GM10266 (cell line): ENCODE measurements at regions not wholly inside any gene's neighbourhood (a gene's known extent, or its start where the extent isn't known, plus 50 kb on each side); places are given as distances from the start of the nearest gene placed in this dataset.

Source experiments
- DNase-seq: peaks from one replicate; pipeline ENCODE4 v3.0.0; 2012; ENCODE audit errors: extremely low spot score
- CTCF ChIP-seq: IDR thresholded peaks from 2 replicates; pipeline ENCODE4 v1.5.1; 2012; ENCODE audit warnings: mild to moderate bottlenecking, low read depth; ENCODE audit not compliant: control insufficient read depth, insufficient read depth; ENCODE audit errors: missing control alignments

DNA sequence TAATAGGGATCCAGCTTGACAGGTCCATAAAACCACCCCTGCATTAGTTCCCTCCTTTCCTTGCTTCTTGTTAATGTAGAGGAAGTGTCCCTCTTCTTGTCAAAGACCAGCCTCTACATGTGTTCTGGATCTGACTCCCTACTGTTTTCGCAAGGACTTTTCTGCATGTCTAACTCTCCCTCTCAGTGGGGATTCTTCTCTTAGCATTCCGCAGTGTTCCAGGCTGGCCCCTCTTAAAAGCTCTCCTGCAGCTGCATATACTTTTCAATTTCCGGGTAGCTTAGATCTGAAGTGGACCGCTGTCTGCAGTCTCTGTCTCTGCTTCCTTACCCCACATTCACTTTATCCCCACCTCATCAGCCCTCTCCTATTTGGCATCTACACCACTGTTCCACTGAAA is 96.1 kb upstream of the MAN1A1 start:
- TF ChIP-seq CTCF, result no peak
- no peak for DNase-seq

DNA sequence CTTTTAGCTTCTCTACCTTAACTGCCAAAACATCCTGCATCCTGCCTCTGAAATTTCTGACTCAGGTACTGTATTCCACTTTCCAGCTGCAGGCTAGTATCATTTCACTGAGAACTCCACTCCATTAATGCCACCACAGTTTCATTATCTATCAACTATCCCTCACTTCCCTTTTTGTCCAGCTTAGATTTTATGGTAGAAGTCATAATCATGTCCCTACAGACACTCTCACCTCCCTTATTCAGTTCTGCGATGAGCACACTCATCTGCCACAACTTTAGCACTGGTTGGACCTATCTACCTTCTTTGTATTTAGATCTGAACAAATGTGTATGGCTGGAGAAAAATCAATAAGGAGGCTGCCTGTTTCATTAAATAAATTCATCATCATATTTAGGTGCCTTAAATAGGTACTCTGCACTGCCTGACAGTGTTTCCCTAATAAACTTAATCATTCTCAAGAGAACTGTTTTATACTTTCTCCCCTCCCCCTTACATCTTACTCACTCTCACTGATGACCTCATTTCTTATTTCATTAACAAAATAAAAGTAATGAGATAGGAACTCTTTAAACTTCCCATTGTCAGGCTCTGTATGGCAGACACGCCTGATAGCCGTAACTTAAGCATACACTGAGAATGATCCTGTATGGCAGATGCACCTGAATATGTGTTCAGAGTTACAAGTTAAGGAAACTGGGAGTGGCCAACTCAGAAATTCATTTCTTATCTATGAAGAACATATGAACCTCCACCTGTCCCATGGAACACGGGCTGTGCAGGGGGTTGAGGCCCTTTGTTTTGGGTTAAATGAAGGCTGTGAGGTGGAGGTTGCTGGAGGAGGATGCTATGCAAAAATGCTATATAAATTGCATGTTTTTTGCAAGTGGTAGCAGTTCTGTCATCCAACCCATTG is 95.3 kb upstream of the MAN1A1 start:
- TF ChIP-seq CTCF, result no peak
- peak; percentile 49 for DNase-seq

- TF ChIP-seq CTCF, result no peak
- no peak for DNase-seq
Measured at GRCh38 chr6:119443993-119444641, 94.6 kb upstream of the MAN1A1 start.

DNA sequence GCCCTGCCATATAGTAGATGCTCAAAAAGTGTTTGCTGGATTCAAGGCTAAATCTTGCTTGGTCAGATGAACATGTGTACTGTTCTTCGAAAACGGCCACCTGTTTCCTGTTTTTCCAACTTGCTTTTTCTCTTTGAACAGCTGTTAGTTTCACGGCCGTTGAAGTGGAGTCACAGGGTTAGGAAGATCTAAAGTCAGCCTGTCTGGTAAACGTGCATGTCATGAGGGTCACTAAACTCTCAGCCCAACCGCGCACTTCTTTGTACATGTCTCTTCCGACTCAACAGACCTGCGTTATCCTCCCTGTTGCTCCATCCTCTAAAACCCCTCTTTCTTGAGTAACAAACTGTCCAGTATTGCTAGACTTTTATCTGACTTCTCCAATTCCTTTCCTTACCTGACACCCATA is 93.2 kb upstream of the MAN1A1 start:
- no peak for TF ChIP-seq CTCF
- DNase-seq, result no peak

DNA sequence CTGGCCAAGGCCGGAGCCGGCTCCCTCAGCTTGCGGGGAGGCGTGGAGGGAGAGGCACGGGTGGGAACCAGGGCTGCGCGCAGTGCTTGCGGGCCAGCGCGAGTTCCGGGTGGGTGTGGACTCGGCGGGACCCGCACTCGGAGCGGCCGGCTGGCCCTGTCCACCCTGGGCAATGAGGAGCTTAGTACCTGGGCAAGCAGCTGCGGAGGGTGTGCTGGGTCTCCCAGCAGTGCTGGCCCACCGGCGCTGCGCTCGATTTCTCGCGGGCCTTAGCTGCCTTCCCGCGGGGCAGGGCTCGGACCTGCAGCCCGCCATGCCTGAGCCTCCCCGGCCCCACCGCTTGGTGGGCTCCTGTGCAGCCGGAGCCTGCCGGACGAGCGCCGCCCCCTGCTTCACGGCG is 91.4 kb upstream of the MAN1A1 start:
- no peak for DNase-seq
- no peak for TF ChIP-seq CTCF

DNA sequence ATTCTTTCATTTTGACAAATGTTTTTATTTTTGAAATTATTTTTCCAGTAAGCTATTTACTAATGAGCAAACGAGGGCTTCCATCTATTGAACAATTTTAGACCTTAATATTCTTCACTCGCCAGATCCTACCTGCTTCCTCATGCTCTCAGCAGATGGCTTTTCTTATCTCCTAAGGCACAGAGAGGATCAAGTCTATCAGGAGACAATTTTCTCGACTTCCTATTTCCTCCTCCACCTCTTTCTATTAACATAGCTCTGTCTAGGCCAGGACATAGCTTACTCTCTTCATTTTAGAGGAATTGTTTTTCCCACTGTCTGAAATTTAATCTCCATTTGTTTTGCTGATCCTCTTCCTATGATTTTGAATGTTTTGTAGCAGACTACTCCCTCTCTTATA is 87.0 kb upstream of the MAN1A1 start:
- DNase-seq, result no peak
- TF ChIP-seq CTCF, result no peak

GRCh38 chr6:119431799-119432198 is 82.2 kb upstream of the MAN1A1 start:
- no peak for TF ChIP-seq CTCF
- no peak for DNase-seq
